ENCODE measurements at regions not wholly inside any gene's neighbourhood (a gene's known extent, or its start where the extent isn't known, plus 50 kb on each side); places are given as distances from the start of the nearest gene placed in this dataset.
"Not testable (repeated sequence)": the region's sequence is repeated elsewhere in the genome, so short reads cannot be mapped to it uniquely, and the experiment has no call there.

DNA sequence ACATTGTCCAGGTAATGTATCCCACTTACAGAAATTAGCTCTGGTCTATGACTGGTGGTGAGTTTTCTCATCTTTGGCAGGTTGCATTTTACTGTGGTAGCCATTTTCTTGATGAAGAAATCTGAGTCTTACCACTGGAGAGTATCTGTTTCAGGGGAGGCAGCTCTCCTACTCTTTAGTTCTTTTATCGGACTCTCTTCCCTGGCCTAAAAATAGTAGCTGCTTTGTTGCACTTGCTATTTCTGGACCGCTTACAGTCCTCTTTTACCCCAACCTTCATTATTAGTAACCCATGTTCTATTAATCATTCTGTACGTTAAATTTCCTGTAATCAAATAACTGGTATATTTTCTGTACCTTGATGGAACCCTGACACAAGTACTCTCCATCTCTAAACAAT, 720.8 kb downstream of the PLA2G4A start:
- DNase-seq = no peak

- no peak for DNase-seq
Observed at GRCh38 chr1:187551061-187551460, 722.3 kb downstream of the PLA2G4A start.

- DNase-seq = no peak
Observed at GRCh38 chr1:187563191-187563590, 734.4 kb downstream of the PLA2G4A start.

DNA sequence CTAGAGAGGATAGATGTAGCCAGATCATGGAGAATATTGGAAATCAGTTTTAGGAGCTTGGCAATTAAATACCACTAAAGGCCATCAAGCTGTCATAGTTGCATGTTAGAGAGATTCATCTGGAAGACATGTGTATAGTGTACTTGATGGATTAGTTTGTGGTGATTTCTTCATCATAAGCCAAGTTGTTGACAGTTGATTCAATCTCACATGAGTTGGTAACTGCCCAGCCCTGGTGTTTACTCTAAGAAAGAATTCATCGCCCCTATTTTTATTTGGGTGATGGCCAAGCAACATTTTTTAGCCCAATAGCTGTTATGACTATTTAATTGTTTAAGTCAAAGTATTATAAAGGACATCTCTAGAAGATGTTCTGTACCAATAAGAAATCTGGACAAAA, 737.6 kb downstream of the PLA2G4A start:
- no peak for DNase-seq

- DNase-seq = no peak
Observed at GRCh38 chr1:187568067-187568466, 739.3 kb downstream of the PLA2G4A start.

DNA sequence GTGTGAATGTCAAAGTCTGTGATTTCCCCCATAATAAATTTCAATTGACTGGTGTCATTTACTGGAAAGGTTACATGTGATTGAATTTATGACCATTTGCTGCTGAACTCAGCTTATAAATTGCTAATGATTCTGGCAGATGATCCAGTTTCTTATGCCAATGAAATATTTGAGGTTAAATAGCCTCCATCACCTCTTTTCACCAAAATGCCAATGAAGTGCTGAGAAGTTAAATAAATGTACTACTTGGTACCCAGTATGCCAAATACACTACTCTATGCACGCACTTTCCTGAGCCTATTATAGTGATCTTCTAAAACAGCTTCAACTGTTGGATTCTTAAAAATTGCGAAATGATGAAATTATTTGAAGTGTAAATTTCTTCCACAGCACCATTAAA, 741.4 kb downstream of the PLA2G4A start:
- DNase-seq = no peak

DNA sequence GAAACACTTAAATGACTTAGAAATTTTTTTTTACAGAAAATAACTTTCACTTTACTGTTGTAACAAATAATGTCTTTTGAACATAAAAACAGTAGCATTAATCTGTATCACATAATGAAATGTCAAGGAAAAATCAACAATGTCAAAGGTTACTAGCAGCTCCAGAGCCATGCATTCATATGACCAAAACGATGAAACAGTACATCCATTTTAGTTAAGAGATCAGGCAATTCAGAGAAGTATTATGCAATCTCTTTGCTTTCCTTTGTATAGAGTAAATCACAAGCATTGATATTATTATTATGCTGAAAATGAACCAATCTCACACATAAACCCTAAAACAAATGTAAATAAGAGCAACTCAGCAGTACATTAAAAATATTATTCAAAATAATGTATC, 748.9 kb downstream of the PLA2G4A start:
- no peak for DNase-seq

GRCh38 chr1:187588917-187589316, 760.2 kb downstream of the PLA2G4A start:
- DNase-seq = no peak

- DNase-seq = no peak
Observed at GRCh38 chr1:187605736-187606135, 777.0 kb downstream of the PLA2G4A start.

- not testable (repeated sequence) for DNase-seq
Observed at GRCh38 chr1:187615853-187616735, 787.3 kb downstream of the PLA2G4A start.

- DNase-seq = not testable (repeated sequence)
Observed at GRCh38 chr1:187616830-187617229, 788.1 kb downstream of the PLA2G4A start.

DNA sequence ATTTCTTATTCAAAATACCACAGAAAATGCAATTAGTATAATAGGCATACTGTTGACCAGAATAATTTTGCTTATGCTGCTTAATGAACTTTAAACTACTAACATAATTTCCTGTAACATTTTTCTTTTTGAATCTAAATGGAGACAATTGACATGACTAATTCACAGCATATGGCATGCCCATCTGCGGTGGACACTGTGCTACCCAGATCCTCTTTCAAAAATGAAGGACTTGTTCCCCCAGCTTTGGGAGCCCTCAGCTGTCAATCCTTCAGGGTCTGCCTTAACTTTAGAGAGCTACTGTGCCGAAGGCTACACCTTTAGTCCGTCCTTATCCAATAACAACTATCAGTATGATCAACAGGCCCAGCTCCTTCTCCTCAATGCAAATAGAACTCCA, 789.0 kb downstream of the PLA2G4A start:
- no peak for DNase-seq

DNA sequence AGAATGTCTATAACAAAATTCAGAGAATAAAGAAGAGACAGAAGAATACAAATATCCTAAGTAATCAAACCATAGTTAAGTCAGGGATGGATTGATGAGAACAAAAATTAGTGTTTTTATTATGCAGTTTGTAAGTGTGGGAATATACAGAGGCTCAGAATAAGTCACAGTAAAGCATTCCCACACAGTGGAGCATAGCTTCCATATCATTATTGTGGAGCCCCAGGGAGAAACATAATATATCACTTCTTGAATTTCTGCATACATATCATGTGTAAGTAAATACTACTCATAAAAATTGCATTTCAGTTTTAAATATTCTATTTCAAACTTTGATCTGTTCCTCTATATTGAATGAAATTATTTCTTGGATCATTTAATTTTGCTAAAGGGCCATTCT, 790.4 kb downstream of the PLA2G4A start:
- DNase-seq = no peak

DNA sequence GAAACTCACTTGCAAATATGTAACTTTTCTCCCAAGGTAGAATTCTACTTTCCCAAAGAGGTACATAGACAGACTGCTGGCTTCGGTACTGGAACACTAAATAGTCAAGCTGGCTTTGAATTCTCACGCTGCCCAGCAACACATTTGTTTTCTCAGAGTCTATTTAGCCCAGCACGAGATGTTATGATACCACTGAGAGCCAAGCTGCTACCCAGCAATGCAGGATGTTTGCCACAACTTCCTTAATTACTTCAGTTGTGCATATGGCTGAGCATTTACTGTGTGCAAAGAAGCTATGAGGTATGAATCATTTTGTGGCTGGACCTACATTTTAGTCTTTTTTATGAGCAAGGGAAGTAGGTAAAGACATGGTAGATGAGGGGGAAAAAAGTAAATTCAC, 793.2 kb downstream of the PLA2G4A start:
- no peak for DNase-seq

DNA sequence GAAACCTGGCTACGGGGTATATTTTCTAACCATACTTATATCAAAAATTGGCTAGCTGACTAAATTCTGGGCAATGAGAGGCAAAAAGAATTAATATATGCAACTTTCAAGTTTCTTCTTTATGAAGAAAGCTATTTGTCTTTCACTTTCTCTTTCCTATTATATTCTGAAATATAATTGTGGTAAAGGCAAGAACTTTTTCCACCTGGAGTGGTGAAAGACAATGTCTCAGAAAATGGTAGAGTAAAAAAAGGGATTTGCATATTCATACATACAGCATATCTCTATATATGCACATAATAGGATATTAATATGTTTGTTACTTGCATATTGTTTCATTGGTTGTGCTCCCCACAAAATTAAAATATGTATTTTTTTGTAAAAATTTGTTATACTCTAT, 793.8 kb downstream of the PLA2G4A start:
- no peak for DNase-seq

- DNase-seq = no peak
Observed at GRCh38 chr1:187624812-187625545, 796.2 kb downstream of the PLA2G4A start.

DNA sequence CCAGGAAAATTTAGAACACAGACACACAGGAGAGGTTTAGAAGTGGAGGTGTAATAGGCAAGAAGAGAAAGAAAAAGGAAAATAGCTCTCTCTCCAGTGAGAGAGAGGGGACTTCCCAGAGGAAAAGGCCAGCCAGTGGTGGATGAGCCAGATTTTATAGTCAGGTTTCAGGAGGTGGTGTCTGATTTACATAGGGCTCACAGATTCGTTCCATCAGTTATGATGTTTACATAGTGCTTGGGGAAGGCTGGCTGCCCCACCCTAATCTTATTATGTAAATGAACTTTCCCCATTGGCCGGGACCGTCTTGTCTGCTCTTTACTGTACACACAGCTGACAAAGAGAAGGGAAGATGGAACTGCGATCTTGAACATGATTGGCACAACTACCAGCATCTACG, 797.3 kb downstream of the PLA2G4A start:
- DNase-seq = no peak

DNA sequence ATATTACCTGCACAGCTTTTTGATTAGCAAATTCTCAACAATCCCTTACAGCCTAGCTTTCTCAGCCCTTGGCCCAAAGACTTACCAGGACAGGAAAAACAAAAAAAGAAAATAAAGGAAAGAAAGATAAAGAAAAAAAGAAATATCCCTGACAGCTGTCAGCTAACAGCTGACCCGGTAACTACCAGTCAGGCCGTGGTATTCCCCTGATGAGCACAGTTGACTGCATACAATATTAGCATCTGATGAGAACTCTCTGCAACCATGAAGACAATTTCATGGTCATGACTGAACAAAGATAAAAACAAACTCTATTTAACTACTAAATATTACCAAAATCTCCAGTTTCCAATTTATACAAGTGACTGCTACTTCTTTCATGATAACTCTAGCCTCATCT, 798.8 kb downstream of the PLA2G4A start:
- DNase-seq = no peak

- DNase-seq = no peak
Observed at GRCh38 chr1:187629075-187629474, 800.3 kb downstream of the PLA2G4A start.

DNA sequence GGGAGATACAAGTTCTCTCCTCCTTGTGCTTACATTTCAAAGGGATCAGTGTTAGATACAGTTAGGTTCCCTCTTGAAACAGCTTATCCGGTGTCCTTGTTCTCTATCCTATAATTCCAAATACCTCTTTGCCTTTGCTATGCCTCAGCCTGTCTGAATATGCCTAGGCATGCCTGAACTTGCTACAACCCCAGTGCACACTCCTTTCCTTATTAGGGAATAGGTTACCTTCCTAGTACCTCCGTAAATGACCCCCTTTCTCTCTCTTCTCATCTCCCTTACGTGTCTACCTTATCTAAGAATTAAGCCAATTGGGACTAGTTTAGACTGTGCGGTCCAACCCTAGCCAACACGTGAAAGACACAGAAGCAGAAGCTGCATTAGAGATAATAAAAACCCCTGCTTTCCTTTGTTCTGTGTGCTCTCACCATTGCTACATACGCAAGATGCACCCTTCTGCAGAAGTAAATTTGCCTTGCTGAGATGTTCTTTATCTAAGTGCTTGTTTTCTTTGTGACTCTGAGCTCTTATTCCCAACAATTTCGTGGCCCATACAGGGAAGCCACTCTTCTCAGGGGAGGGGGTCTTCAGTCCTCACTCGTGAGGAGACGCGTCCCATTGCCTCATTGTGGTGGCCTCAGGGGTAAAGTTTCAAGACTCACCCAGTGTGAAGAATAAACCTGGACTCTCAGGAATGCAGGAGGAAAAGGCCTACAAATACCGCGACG, 802.1 kb downstream of the PLA2G4A start:
- DNase-seq = no peak

DNA sequence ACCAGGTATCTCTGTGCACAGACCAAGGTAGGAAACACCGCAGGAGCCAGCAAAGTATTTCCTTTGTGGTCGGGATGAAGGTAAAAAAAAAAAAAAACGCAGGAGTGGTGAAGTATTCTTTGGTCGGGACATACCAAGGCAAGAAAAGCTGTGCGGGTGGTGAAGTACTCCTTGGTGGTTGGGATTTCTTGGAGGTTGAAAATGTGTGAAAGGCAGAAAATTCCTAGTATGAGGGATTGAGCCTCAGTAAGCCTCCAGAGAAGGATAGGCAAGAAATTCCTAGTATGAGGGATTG, 802.6 kb downstream of the PLA2G4A start:
- no peak for DNase-seq

- no peak for DNase-seq
Observed at GRCh38 chr1:187631984-187632383, 803.2 kb downstream of the PLA2G4A start.

DNA sequence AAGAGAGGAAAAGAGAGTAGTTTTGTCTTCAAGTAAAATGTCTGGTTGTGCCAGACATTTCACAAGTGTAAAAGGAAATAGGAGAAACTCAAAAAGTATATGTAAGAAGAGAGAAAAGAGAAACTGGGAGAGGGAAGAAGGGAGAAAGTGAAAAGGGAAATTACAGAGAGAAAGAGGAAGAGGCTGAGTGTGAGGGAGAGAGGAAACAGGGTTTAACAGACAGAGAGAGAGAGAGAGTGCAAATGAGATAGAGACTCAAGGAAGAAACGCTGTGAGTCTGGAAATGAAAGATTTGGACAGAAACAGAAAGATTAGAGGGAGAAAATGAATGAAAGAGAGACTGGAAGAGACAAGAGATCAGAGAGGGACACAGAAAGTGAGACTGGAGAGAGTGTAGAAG, 806.2 kb downstream of the PLA2G4A start:
- no peak for DNase-seq
